ENCODE measurements at regions not wholly inside any gene's neighbourhood (a gene's known extent, or its start where the extent isn't known, plus 50 kb on each side); places are given as distances from the start of the nearest gene placed in this dataset.

DNA sequence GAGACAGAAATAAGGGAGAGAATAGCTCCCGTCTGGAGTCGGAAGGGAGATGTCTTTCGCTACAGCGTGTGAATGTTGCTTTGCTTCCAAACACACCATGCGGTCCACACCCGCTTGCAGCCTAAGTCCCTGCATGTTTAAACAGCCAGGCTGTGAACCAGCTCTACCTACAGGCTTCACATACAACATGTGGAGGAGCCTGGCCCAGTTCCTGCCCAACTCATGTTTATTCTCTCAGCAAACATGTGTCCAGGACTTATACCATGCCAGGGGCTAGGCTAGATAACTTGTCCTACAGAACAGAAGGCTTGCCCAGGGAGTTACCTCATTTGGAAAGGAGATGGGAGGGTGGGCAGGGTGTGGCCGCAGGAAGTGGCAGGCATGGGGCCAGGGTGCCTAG lies 181.5 kb downstream of the FOXO1 start:
- in situ Hi-C loops (cut with MboI) = no loop called here
- TF ChIP-seq EP400 (IDR thresholded peaks at IDR 0.05) (no peak), CC2D1A (IDR thresholded peaks at IDR 0.05) (no peak), LARP7 (IDR thresholded peaks at IDR 0.05) (no peak), XRCC5 (IDR thresholded peaks at IDR 0.05; ENCODE audit: low read depth, low read length) (no peak), USF2 (CRISPR knock-in tag; IDR thresholded peaks at IDR 0.05) (no peak), PATZ1 (CRISPR knock-in tag; IDR thresholded peaks at IDR 0.05; ENCODE audit: borderline replicate concordance) (no peak), POLR2B (IDR thresholded peaks at IDR 0.05; ENCODE audit: low read depth, partially characterized antibody) (no peak), ZNF707 (CRISPR knock-in tag; conservative IDR thresholded peaks at IDR 0.05) (no peak), HNRNPL (IDR thresholded peaks at IDR 0.05; ENCODE audit: low read depth, low read length) (no peak), NR2F6 (CRISPR knock-in tag; IDR thresholded peaks at IDR 0.05) (no peak), KLF13 (tag; IDR thresholded peaks at IDR 0.05; ENCODE audit: borderline replicate concordance, low read depth) (no peak), NFE2 (IDR thresholded peaks at IDR 0.05; ENCODE audit: low read depth) (no peak), POLR2G (IDR thresholded peaks at IDR 0.05; ENCODE audit: low read depth, low read length) (no peak), SP2 (IDR thresholded peaks at IDR 0.05; ENCODE audit: extremely low read depth, low read depth, low read length, poor library complexity, severe bottlenecking) (no peak), ZNF668 (CRISPR knock-in tag; IDR thresholded peaks at IDR 0.05) (no peak)
- TF ChIP-seq, protein P1, sequence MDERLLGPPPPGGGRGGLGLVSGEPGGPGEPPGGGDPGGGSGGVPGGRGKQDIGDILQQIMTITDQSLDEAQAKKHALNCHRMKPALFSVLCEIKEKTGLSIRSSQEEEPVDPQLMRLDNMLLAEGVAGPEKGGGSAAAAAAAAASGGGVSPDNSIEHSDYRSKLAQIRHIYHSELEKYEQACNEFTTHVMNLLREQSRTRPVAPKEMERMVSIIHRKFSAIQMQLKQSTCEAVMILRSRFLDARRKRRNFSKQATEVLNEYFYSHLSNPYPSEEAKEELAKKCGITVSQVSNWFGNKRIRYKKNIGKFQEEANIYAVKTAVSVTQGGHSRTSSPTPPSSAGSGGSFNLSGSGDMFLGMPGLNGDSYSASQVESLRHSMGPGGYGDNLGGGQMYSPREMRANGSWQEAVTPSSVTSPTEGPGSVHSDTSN (CRISPR knock-in tag; IDR thresholded peaks at IDR 0.05; ENCODE audit: low read depth) = no peak
- TF ChIP-seq, protein P1 (tag; conservative IDR thresholded peaks at IDR 0.05; ENCODE audit: low read depth) = no peak
- TF ChIP-seq, protein P2, sequence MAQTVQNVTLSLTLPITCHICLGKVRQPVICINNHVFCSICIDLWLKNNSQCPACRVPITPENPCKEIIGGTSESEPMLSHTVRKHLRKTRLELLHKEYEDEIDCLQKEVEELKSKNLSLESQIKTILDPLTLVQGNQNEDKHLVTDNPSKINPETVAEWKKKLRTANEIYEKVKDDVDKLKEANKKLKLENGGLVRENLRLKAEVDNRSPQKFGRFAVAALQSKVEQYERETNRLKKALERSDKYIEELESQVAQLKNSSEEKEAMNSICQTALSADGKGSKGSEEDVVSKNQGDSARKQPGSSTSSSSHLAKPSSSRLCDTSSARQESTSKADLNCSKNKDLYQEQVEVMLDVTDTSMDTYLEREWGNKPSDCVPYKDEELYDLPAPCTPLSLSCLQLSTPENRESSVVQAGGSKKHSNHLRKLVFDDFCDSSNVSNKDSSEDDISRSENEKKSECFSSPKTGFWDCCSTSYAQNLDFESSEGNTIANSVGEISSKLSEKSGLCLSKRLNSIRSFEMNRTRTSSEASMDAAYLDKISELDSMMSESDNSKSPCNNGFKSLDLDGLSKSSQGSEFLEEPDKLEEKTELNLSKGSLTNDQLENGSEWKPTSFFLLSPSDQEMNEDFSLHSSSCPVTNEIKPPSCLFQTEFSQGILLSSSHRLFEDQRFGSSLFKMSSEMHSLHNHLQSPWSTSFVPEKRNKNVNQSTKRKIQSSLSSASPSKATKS (CRISPR knock-in tag; IDR thresholded peaks at IDR 0.05) = no peak

More for the DNA sequence above, 181.5 kb downstream of the FOXO1 start:
- H3K79me2 ChIP-seq (ENCODE audit: control insufficient read depth, insufficient read depth, low read length) = no peaks in the 10 kb centered on the region
- ChIA-PET CTCF (ENCODE audit: low intra/inter-chr PET ratio) (no interaction called here), POLR2A (no interaction called here)
- WGBS (ENCODE audit: insufficient coverage, low coverage, missing lambda C conversion rate) = 0% methylated on average over 7 of the region's 7 CpGs
- no peaks in the 10 kb centered on the region for H4K20me1 ChIP-seq (replicated peaks; ENCODE audit: control insufficient read depth, insufficient read depth, low read length)
- intact Hi-C loops (cut with micrococcal nuclease) = no loop called here
- DNase-seq (ENCODE audit: extremely low read depth in 1 of 4, low spot score in 3 of 4) (no peak), ATAC-seq (no peak), FAIRE-seq (no peak)
- no peak overlapping the region for H3K4me3 ChIP-seq
- peaks cover 0 to 58% of the 10 kb centered on the region in 2 experiments; a peak in 3 of 5 replicates for H3K27me3 ChIP-seq (ENCODE audit: control insufficient read depth in 2 of 2, insufficient read depth in 2 of 2, low read length in 2 of 2)
- H3K4me1 ChIP-seq (replicated peaks in 1 of 2; ENCODE audit: control insufficient read depth in 2 of 2, insufficient read depth in 2 of 2, low read length in 2 of 2) = no peaks in the 10 kb centered on the region
- H3K36me3 ChIP-seq (ENCODE audit: control insufficient read depth, insufficient read depth, low read length) = no peaks in the 10 kb centered on the region
- H3K9me1 ChIP-seq (ENCODE audit: control insufficient read depth, insufficient read depth, low read length) = no peaks in the 10 kb centered on the region
- BruUV-seq (replicated peaks) = no TSS peak
- no peak overlapping the region for H3K27ac ChIP-seq (ENCODE audit: extremely low read depth, low read depth, low read length)
- no peak overlapping the region for H2AFZ ChIP-seq (ENCODE audit: low read depth, low read length)
- no peak overlapping the region for H3K9ac ChIP-seq (ENCODE audit: insufficient read depth in 1 of 2, low read depth in 2 of 2, low read length in 2 of 2)
- H3K9me3 ChIP-seq (replicated peaks; ENCODE audit: control insufficient read depth, insufficient read depth, low read depth, low read length) = no peaks in the 10 kb centered on the region
- H3K4me2 ChIP-seq (ENCODE audit: insufficient read depth, low read length) = no peak overlapping the region
